ENCODE measurements at regions not wholly inside any gene's neighbourhood (a gene's known extent, or its start where the extent isn't known, plus 50 kb on each side); places are given as distances from the start of the nearest gene placed in this dataset.
A peak's percentile ranks its signal among the peaks of the same experiment; 100 is the strongest.

DNA sequence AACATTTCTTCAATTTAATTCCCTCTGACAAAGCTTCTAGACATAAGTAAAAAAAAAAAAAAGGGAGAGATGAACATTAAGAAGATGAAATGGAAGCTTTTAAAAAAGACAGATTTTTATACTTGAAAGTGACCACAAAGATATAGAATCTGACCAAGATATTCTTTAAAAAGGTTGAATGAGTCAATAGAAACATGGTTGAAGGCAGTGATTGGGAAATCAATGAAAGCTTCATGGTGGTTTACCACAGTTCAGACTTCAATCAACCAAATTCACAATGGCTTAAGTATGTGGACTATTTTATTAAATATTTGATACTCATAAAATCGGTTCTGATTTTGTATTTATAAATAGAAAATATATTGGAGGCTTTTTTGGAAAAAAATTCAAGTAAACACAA, 248.4 kb upstream of the HSF2 start:
- Histone ChIP-seq H3K9me3 (ENCODE audit: low read depth) (no peaks in the 10 kb centered on the region), H3K4me1 (peaks cover 9% of the 10 kb centered on the region), H3K79me2 (ENCODE audit: low read depth) (no peaks in the 10 kb centered on the region), H3K27ac (no peak overlapping the region), H2AFZ (replicated peaks) (no peak overlapping the region), H3K4me3 (no peak overlapping the region), H3K36me3 (no peaks in the 10 kb centered on the region), H3K27me3 (no peaks in the 10 kb centered on the region), H3F3A (ENCODE audit: low read depth) (no peaks in the 10 kb centered on the region), H3K4me2 (no peak overlapping the region), H4K20me1 (ENCODE audit: low read depth) (no peaks in the 10 kb centered on the region), H3K9ac (no peak overlapping the region)
- H3K4me3 Mint-ChIP-seq: no peak overlapping the region
- no peak overlapping the region for H3K27ac Mint-ChIP-seq
- TF ChIP-seq, protein P1, sequence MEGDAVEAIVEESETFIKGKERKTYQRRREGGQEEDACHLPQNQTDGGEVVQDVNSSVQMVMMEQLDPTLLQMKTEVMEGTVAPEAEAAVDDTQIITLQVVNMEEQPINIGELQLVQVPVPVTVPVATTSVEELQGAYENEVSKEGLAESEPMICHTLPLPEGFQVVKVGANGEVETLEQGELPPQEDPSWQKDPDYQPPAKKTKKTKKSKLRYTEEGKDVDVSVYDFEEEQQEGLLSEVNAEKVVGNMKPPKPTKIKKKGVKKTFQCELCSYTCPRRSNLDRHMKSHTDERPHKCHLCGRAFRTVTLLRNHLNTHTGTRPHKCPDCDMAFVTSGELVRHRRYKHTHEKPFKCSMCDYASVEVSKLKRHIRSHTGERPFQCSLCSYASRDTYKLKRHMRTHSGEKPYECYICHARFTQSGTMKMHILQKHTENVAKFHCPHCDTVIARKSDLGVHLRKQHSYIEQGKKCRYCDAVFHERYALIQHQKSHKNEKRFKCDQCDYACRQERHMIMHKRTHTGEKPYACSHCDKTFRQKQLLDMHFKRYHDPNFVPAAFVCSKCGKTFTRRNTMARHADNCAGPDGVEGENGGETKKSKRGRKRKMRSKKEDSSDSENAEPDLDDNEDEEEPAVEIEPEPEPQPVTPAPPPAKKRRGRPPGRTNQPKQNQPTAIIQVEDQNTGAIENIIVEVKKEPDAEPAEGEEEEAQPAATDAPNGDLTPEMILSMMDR (IDR thresholded peaks at IDR 0.05): no peak
- TF ChIP-seq EZH2phosphoT487 (IDR thresholded peaks at IDR 0.05) (no peak), EZH2 (IDR thresholded peaks at IDR 0.05) (no peak)
- no peaks in the 10 kb centered on the region for H3K36me3 Mint-ChIP-seq
- H3K9me3 Mint-ChIP-seq: no peaks in the 10 kb centered on the region
- no peaks in the 10 kb centered on the region for H3K27me3 Mint-ChIP-seq (ENCODE audit: insufficient read depth, low read depth)
- peaks cover 17% of the 10 kb centered on the region for H3K4me1 Mint-ChIP-seq
- no peak for DNase-seq (ENCODE audit: low spot score)

DNA sequence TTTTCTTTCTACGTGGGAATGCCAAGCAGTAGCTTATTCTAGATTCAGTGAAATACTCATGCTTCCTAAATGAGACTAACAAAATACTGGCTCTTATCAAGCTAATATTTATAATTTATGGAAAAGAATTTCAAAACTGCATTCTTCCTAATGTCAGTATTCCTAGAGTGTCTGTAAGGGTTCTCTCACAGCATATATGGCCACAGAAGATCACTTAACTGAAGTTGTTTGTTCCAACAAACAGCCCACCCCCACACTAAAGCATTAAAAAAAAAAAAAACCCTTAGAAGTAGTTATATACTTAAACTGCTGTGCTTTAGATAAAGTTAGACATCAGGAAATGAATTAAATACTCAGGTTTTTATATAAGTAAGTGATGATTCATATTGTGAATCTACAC, 247.7 kb upstream of the HSF2 start:
- H3K9me3 Mint-ChIP-seq: no peaks in the 10 kb centered on the region
- Histone ChIP-seq H3F3A (ENCODE audit: low read depth) (no peaks in the 10 kb centered on the region), H3K79me2 (ENCODE audit: low read depth) (no peaks in the 10 kb centered on the region), H3K4me3 (no peak overlapping the region), H3K4me1 (peaks cover 9% of the 10 kb centered on the region), H3K27me3 (no peaks in the 10 kb centered on the region), H4K20me1 (ENCODE audit: low read depth) (no peaks in the 10 kb centered on the region), H3K9ac (no peak overlapping the region), H2AFZ (replicated peaks) (no peak overlapping the region), H3K27ac (no peak overlapping the region), H3K36me3 (no peaks in the 10 kb centered on the region), H3K4me2 (no peak overlapping the region), H3K9me3 (ENCODE audit: low read depth) (no peaks in the 10 kb centered on the region)
- H3K27ac Mint-ChIP-seq: no peak overlapping the region
- peaks cover 17% of the 10 kb centered on the region for H3K4me1 Mint-ChIP-seq
- no peak overlapping the region for H3K4me3 Mint-ChIP-seq
- no peak for DNase-seq (ENCODE audit: low spot score)
- no peaks in the 10 kb centered on the region for H3K36me3 Mint-ChIP-seq
- no peaks in the 10 kb centered on the region for H3K27me3 Mint-ChIP-seq (ENCODE audit: insufficient read depth, low read depth)
- TF ChIP-seq, protein P1 (IDR thresholded peaks at IDR 0.05): no peak
- TF ChIP-seq EZH2 (IDR thresholded peaks at IDR 0.05) (no peak), EZH2phosphoT487 (IDR thresholded peaks at IDR 0.05) (no peak)

- Histone ChIP-seq H3K79me2 (ENCODE audit: low read depth) (no peaks in the 10 kb centered on the region), H3K9me3 (ENCODE audit: low read depth) (no peaks in the 10 kb centered on the region), H3K4me3 (no peak overlapping the region), H3F3A (ENCODE audit: low read depth) (no peaks in the 10 kb centered on the region), H4K20me1 (ENCODE audit: low read depth) (no peaks in the 10 kb centered on the region), H3K9ac (no peak overlapping the region), H2AFZ (replicated peaks) (peak overlapping the region; percentile 7), H3K27ac (no peak overlapping the region), H3K4me1 (peaks cover 9% of the 10 kb centered on the region), H3K4me2 (no peak overlapping the region), H3K36me3 (no peaks in the 10 kb centered on the region), H3K27me3 (no peaks in the 10 kb centered on the region)
- Mint-ChIP-seq H3K4me3 (no peak overlapping the region), H3K27ac (no peak overlapping the region), H3K27me3 (ENCODE audit: insufficient read depth, low read depth) (no peaks in the 10 kb centered on the region), H3K36me3 (no peaks in the 10 kb centered on the region), H3K4me1 (peaks cover 17% of the 10 kb centered on the region), H3K9me3 (no peaks in the 10 kb centered on the region)
- peak; percentile 23 for DNase-seq (ENCODE audit: low spot score)
- TF ChIP-seq, protein P1 (IDR thresholded peaks at IDR 0.05): no peak
- TF ChIP-seq EZH2 (IDR thresholded peaks at IDR 0.05): no peak
- TF ChIP-seq EZH2phosphoT487 (IDR thresholded peaks at IDR 0.05): no peak
These were observed 245.9 kb upstream of the HSF2 start for GRCh38 chr6:122153557-122153956.

All from neural progenitor cell (in vitro differentiated cells).